Smooth muscle cell (in vitro differentiated cells): ENCODE measurements at regions not wholly inside any gene's neighbourhood (a gene's known extent, or its start where the extent isn't known, plus 50 kb on each side); places are given as distances from the start of the nearest gene placed in this dataset.
"Not testable (repeated sequence)": the region's sequence is repeated elsewhere in the genome, so short reads cannot be mapped to it uniquely, and the experiment has no call there.

Experiments used
- DNase-seq: peaks from one replicate; lab custom pipeline; 2025; ENCODE audit not compliant: unreplicated experiment; lab: John Stamatoyannopoulos, UW
- H2AFZ ChIP-seq: fragments of 200-600 bp; sonication (generic); 2 replicates; pipeline ENCODE4 v1.6.0; 2016; ENCODE audit warnings: antibody characterized with exemption, low read depth, mild to moderate bottlenecking
- H3F3A ChIP-seq: fragments of 200-600 bp; sonication (generic); 2 replicates; pipeline ENCODE4 v1.6.0; 2017; ENCODE audit warnings: antibody characterized with exemption, low read depth
- H3K27ac ChIP-seq: fragments of 200-600 bp; sonication (generic); 2 replicates; pipeline ENCODE4 v1.5.1; 2016; ENCODE audit warnings: low read depth, mild to moderate bottlenecking
- H3K27me3 ChIP-seq: fragments of 200-600 bp; sonication (generic); 2 replicates; pipeline ENCODE4 v1.6.1; 2016; ENCODE audit warnings: low read depth, mild to moderate bottlenecking
- H3K36me3 ChIP-seq: fragments of 200-600 bp; sonication (generic); 2 replicates; pipeline ENCODE4 v1.5.1; 2016; ENCODE audit warnings: low read depth
- H3K4me1 ChIP-seq: fragments of 200-600 bp; sonication (generic); 2 replicates; pipeline ENCODE4 v1.5.1; 2016; ENCODE audit warnings: low read depth
- H3K4me2 ChIP-seq: fragments of 200-600 bp; sonication (generic); 2 replicates; pipeline ENCODE4 v1.6.0; 2016; ENCODE audit warnings: mild to moderate bottlenecking
- H3K4me3 ChIP-seq: fragments of 200-600 bp; sonication (generic); 2 replicates; pipeline ENCODE4 v1.5.1; 2016; ENCODE audit warnings: mild to moderate bottlenecking
- H3K79me2 ChIP-seq: fragments of 200-600 bp; sonication (generic); 2 replicates; pipeline ENCODE4 v1.6.0; 2016; ENCODE audit warnings: low read depth, mild to moderate bottlenecking
- H3K9ac ChIP-seq: fragments of 200-600 bp; sonication (generic); 2 replicates; pipeline ENCODE4 v1.6.0; 2016; ENCODE audit warnings: low read depth
- H3K9me3 ChIP-seq: fragments of 200-600 bp; sonication (generic); replicated peaks from 2 replicates; pipeline ENCODE4 v1.5.1; 2016; ENCODE audit warnings: low read depth
- H4K20me1 ChIP-seq: fragments of 200-600 bp; sonication (generic); 2 replicates; pipeline ENCODE4 v1.6.0; 2016; ENCODE audit warnings: low read depth
- CTCF ChIP-seq: fragments of 200-600 bp; sonication (generic); IDR thresholded peaks from 2 replicates; pipeline ENCODE4 v1.5.1; 2017; ENCODE audit warnings: borderline replicate concordance, mild to moderate bottlenecking, antibody characterized with exemption; ENCODE audit not compliant: insufficient read depth, poor library complexity, severe bottlenecking
- WGBS: methylation state at CpG from one replicate; pipeline ENCODE4 v1.1.7; 2016; ENCODE audit warnings: low lambda C conversion rate; 5-methylcytosine and 5-hydroxymethylcytosine counted together

- Histone ChIP-seq H3K4me3 (no peak overlapping the region), H4K20me1 (no peaks in the 10 kb centered on the region), H3K4me2 (no peak overlapping the region), H3K27ac (no peak overlapping the region), H3K79me2 (no peaks in the 10 kb centered on the region), H2AFZ (no peak overlapping the region), H3K4me1 (no peaks in the 10 kb centered on the region), H3F3A (no peaks in the 10 kb centered on the region), H3K9me3 (no peaks in the 10 kb centered on the region), H3K36me3 (no peaks in the 10 kb centered on the region), H3K9ac (no peak overlapping the region), H3K27me3 (no peaks in the 10 kb centered on the region)
- 74% methylated on average over 9 of the region's 9 CpGs for WGBS
- no peak for DNase-seq
- TF ChIP-seq CTCF: no peak
Measured at GRCh38 chr2:12014088-12014960, 267.9 kb downstream of the LPIN1 start.

GRCh38 chr2:12017499-12018157 is 271.2 kb downstream of the LPIN1 start:
- no peaks in the 10 kb centered on the region for H3K27me3 ChIP-seq
- no peak overlapping the region for H3K9ac ChIP-seq
- H3K79me2 ChIP-seq: no peaks in the 10 kb centered on the region
- no peak for TF ChIP-seq CTCF
- 89% methylated on average over 11 of the region's 11 CpGs for WGBS
- H3K4me1 ChIP-seq: no peaks in the 10 kb centered on the region
- DNase-seq: no peak
- H3K4me3 ChIP-seq: no peak overlapping the region
- no peak overlapping the region for H3K27ac ChIP-seq
- H3K4me2 ChIP-seq: no peak overlapping the region
- no peaks in the 10 kb centered on the region for H3K36me3 ChIP-seq
- H3K9me3 ChIP-seq: peaks cover 6% of the 10 kb centered on the region
- no peaks in the 10 kb centered on the region for H4K20me1 ChIP-seq
- H3F3A ChIP-seq: no peaks in the 10 kb centered on the region
- H2AFZ ChIP-seq: no peak overlapping the region

- not testable (repeated sequence) for DNase-seq, H3K4me1 ChIP-seq, H3K9me3 ChIP-seq, H3K79me2 ChIP-seq, H3K4me3 ChIP-seq, H3F3A ChIP-seq, H3K9ac ChIP-seq, H3K4me2 ChIP-seq, H3K27ac ChIP-seq, H3K36me3 ChIP-seq, H2AFZ ChIP-seq, H3K27me3 ChIP-seq, H4K20me1 ChIP-seq
- WGBS: 92% methylated on average over 5 of the region's 5 CpGs
Measured at GRCh38 chr2:12018726-12019125, 272.3 kb downstream of the LPIN1 start.

- Histone ChIP-seq H3K4me2 (no peak overlapping the region), H3K4me3 (no peak overlapping the region), H3K27me3 (no peaks in the 10 kb centered on the region), H3K27ac (no peak overlapping the region), H3K4me1 (no peaks in the 10 kb centered on the region), H2AFZ (no peak overlapping the region), H3K9ac (no peak overlapping the region), H3K79me2 (no peaks in the 10 kb centered on the region), H4K20me1 (no peaks in the 10 kb centered on the region), H3K36me3 (no peaks in the 10 kb centered on the region), H3F3A (no peaks in the 10 kb centered on the region), H3K9me3 (peaks cover 6% of the 10 kb centered on the region)
- no peak for TF ChIP-seq CTCF
- no peak for DNase-seq
- WGBS: 77% methylated on average over 3 of the region's 3 CpGs
Measured at GRCh38 chr2:12020833-12021469, 274.5 kb downstream of the LPIN1 start.

- not testable (repeated sequence) for H3K79me2 ChIP-seq, DNase-seq, H3K27me3 ChIP-seq, H3K4me1 ChIP-seq, H3K27ac ChIP-seq, H3K4me3 ChIP-seq, H4K20me1 ChIP-seq, H3K9ac ChIP-seq, H2AFZ ChIP-seq, H3K4me2 ChIP-seq, H3K9me3 ChIP-seq, H3K36me3 ChIP-seq, H3F3A ChIP-seq
- WGBS: 63% methylated on average over 5 of the region's 5 CpGs
Measured at GRCh38 chr2:12024197-12024907, 277.9 kb downstream of the LPIN1 start.
